Fibroblast of lung (primary cell): ENCODE measurements at regions not wholly inside any gene's neighbourhood (a gene's known extent, or its start where the extent isn't known, plus 50 kb on each side); places are given as distances from the start of the nearest gene placed in this dataset.

Source experiments
- DNase-seq, 2 donors: peaks; one replicate each; pipeline versions ENCODE4 v3.0.0 to v3.0.0-alpha.2; 2010; ENCODE audit warnings: low read depth in 2 of 2
- H2AFZ ChIP-seq: 2 replicates; pipeline ENCODE4 v1.5.1; 2012; ENCODE audit warnings: low read length, control low read depth, inconsistent platforms
- H3K27ac ChIP-seq: 2 replicates; pipeline ENCODE4 v1.5.1; 2011; ENCODE audit warnings: low read length, control low read depth; ENCODE audit not compliant: insufficient read depth
- H3K27me3 ChIP-seq: 2 replicates; pipeline ENCODE4 v1.5.1; 2011; ENCODE audit warnings: mild to moderate bottlenecking, low read length; ENCODE audit not compliant: control insufficient read depth, insufficient read depth
- H3K36me3 ChIP-seq: 2 replicates; pipeline ENCODE4 v1.5.1; 2011; ENCODE audit warnings: low read length; ENCODE audit not compliant: control insufficient read depth, insufficient read depth
- H3K4me1 ChIP-seq: 2 replicates; pipeline ENCODE4 v1.5.1; 2011; ENCODE audit warnings: low read length; ENCODE audit not compliant: control insufficient read depth, insufficient read depth; ENCODE audit errors: extremely low read depth
- H3K4me2 ChIP-seq: 2 replicates; pipeline ENCODE4 v1.5.1; 2011; ENCODE audit warnings: low read length, control low read depth; ENCODE audit not compliant: insufficient read depth; ENCODE audit errors: extremely low read depth
- H3K4me3 ChIP-seq, 4 experiments: fragments of 200-600 bp in 1 of 4; sonication (generic) in 1 of 4; replicated peaks in 1 of 4; 2 replicates each; pipeline ENCODE4 v1.5.1; 2011 to 2016; ENCODE audit warnings: low read length in 4 of 4, low read depth in 3 of 4, mild to moderate bottlenecking in 3 of 4, control low read depth in 2 of 4, inconsistent platforms in 1 of 4, mixed read lengths in 1 of 4; ENCODE audit not compliant: insufficient read depth in 1 of 4; ENCODE audit errors: control extremely low read depth in 1 of 4
- H3K79me2 ChIP-seq: 2 replicates; pipeline ENCODE4 v1.5.1; 2012; ENCODE audit warnings: mild to moderate bottlenecking, low read length, inconsistent platforms; ENCODE audit not compliant: control insufficient read depth, insufficient read depth
- H3K9ac ChIP-seq: 2 replicates; pipeline ENCODE4 v1.5.1; 2011; ENCODE audit warnings: mild to moderate bottlenecking, low read length, control low read depth; ENCODE audit not compliant: insufficient read depth
- H3K9me3 ChIP-seq: 2 replicates; pipeline ENCODE4 v1.5.1; 2012; ENCODE audit warnings: low read depth, low read length; ENCODE audit not compliant: control insufficient read depth, insufficient read depth
- H4K20me1 ChIP-seq: 2 replicates; pipeline ENCODE4 v1.5.1; 2011; ENCODE audit warnings: low read length; ENCODE audit not compliant: control insufficient read depth, insufficient read depth; ENCODE audit errors: extremely low read depth
- CTCF ChIP-seq, 2 donors: IDR thresholded peaks in 1 of 2; conservative IDR thresholded peaks in 1 of 2; 1 replicate in 1 of 2; 2 replicates in 1 of 2; pipeline ENCODE4 v1.5.1; 2011 to 2012; ENCODE audit warnings: low read length in 2 of 2, control low read depth in 1 of 2, inconsistent platforms in 1 of 2, low read depth in 1 of 2, mild to moderate bottlenecking in 1 of 2
- EZH2 ChIP-seq: IDR thresholded peaks from 2 replicates; pipeline ENCODE4 v1.5.1; 2012; ENCODE audit warnings: low read length, control low read depth, mild to moderate bottlenecking; ENCODE audit errors: missing control alignments

- Histone ChIP-seq H3K36me3 (no peaks in the 10 kb centered on the region), H3K27ac (no peak overlapping the region), H3K79me2 (no peaks in the 10 kb centered on the region), H3K9ac (no peak overlapping the region), H3K4me1 (no peaks in the 10 kb centered on the region), H3K4me2 (no peak overlapping the region), H3K27me3 (no peaks in the 10 kb centered on the region), H3K4me3 (no peak overlapping the region), H2AFZ (no peak overlapping the region), H3K9me3 (no peaks in the 10 kb centered on the region), H4K20me1 (no peaks in the 10 kb centered on the region)
- no peak for DNase-seq
- no peak for TF ChIP-seq EZH2
- no peak for TF ChIP-seq CTCF (conservative IDR thresholded peaks at IDR 0.05 in 1 of 2, IDR thresholded peaks at IDR 0.05 in 1 of 2; ENCODE audit: low read depth in 1 of 2, low read length in 2 of 2)
Measured at GRCh38 chr10:125377368-125377767, 217.0 kb upstream of the CTBP2 start.

GRCh38 chr10:125375210-125375609, 214.8 kb upstream of the CTBP2 start:
- H3K4me1 ChIP-seq = no peaks in the 10 kb centered on the region
- H3K9me3 ChIP-seq = no peaks in the 10 kb centered on the region
- H3K27me3 ChIP-seq = no peaks in the 10 kb centered on the region
- TF ChIP-seq EZH2 = no peak
- no peak for TF ChIP-seq CTCF (conservative IDR thresholded peaks at IDR 0.05 in 1 of 2, IDR thresholded peaks at IDR 0.05 in 1 of 2; ENCODE audit: low read depth in 1 of 2, low read length in 2 of 2)
- peak; percentile 4 to 11 for DNase-seq
- H3K4me2 ChIP-seq = no peak overlapping the region
- no peak overlapping the region for H3K27ac ChIP-seq
- H3K9ac ChIP-seq = no peak overlapping the region
- no peaks in the 10 kb centered on the region for H4K20me1 ChIP-seq
- H3K4me3 ChIP-seq = no peak overlapping the region
- H3K79me2 ChIP-seq = no peaks in the 10 kb centered on the region
- H2AFZ ChIP-seq = no peak overlapping the region
- H3K36me3 ChIP-seq = no peaks in the 10 kb centered on the region

GRCh38 chr10:125373546-125373945, 213.2 kb upstream of the CTBP2 start:
- Histone ChIP-seq H3K36me3 (no peaks in the 10 kb centered on the region), H3K27ac (no peak overlapping the region), H3K4me1 (no peaks in the 10 kb centered on the region), H2AFZ (no peak overlapping the region), H4K20me1 (no peaks in the 10 kb centered on the region), H3K79me2 (no peaks in the 10 kb centered on the region), H3K4me3 (no peak overlapping the region), H3K9ac (no peak overlapping the region), H3K27me3 (no peaks in the 10 kb centered on the region), H3K4me2 (no peak overlapping the region), H3K9me3 (no peaks in the 10 kb centered on the region)
- DNase-seq = no peak
- TF ChIP-seq EZH2 (no peak), CTCF (conservative IDR thresholded peaks at IDR 0.05 in 1 of 2, IDR thresholded peaks at IDR 0.05 in 1 of 2; ENCODE audit: low read depth in 1 of 2, low read length in 2 of 2) (no peak)
